MM.1S (cell line): ENCODE measurements at regions not wholly inside any gene's neighbourhood (a gene's known extent, or its start where the extent isn't known, plus 50 kb on each side); places are given as distances from the start of the nearest gene placed in this dataset.

Experiments used
- EZH2 ChIP-seq: fragments of 300-600 bp; sonication (generic); optimal IDR thresholded peaks from 2 replicates; pipeline ENCODE3; 2017; ENCODE audit warnings: low read depth, mild to moderate bottlenecking, antibody characterized with exemption, low read length, mixed read lengths
- TF ChIP-seq, protein P1 (sequence below): fragments of 300-600 bp; sonication (generic); IDR thresholded peaks from 2 replicates; pipeline ENCODE4 v1.5.1; 2016; ENCODE audit warnings: antibody characterized with exemption, low read length, mixed read lengths

DNA sequence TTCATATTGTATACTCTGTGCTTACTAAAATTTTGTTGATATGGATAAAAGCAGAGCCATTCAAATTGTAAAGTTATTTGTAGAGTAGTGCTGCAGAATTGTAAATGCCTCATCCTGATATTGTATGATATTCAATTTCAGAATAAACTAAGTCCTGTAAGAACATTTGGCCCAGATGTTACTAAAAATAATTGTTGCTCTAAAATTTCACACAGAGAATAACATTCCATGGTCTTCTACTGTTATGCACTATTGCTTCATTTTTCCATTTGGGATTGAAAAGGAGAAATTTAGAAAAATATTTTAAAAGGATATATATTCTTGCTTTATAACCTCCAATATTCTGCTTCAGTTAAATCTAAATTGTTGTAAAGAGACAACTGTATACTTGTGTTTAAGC, 195.6 kb downstream of the LARP7 start:
- TF ChIP-seq, protein P1, sequence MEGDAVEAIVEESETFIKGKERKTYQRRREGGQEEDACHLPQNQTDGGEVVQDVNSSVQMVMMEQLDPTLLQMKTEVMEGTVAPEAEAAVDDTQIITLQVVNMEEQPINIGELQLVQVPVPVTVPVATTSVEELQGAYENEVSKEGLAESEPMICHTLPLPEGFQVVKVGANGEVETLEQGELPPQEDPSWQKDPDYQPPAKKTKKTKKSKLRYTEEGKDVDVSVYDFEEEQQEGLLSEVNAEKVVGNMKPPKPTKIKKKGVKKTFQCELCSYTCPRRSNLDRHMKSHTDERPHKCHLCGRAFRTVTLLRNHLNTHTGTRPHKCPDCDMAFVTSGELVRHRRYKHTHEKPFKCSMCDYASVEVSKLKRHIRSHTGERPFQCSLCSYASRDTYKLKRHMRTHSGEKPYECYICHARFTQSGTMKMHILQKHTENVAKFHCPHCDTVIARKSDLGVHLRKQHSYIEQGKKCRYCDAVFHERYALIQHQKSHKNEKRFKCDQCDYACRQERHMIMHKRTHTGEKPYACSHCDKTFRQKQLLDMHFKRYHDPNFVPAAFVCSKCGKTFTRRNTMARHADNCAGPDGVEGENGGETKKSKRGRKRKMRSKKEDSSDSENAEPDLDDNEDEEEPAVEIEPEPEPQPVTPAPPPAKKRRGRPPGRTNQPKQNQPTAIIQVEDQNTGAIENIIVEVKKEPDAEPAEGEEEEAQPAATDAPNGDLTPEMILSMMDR: no peak
- no peak for TF ChIP-seq EZH2
